Right lobe of liver (tissue), 6 donors: ENCODE measurements at regions not wholly inside any gene's neighbourhood (a gene's known extent, or its start where the extent isn't known, plus 50 kb on each side); places are given as distances from the start of the nearest gene placed in this dataset.
A peak's percentile ranks its signal among the peaks of the same experiment; 100 is the strongest.

Source experiments
- ATAC-seq, 4 donors: fragments of 200-7000 bp; cut with Tn5 transposase; one replicate each; pipeline ENCODE4 v1.9.1; 2020; ENCODE audit warnings: mild to moderate bottlenecking in 4 of 4, moderate library complexity in 4 of 4
- DNase-seq, 3 donors: peaks; one replicate each; pipeline ENCODE4 v3.0.0-alpha.2; 2020
- H3K27ac ChIP-seq, 3 donors: fragments of 200-600 bp; one replicate each; pipeline ENCODE4 v1.8.0; 2022
- H3K27me3 ChIP-seq, 2 donors: fragments of 200-600 bp; one replicate each; pipeline ENCODE4 v1.8.0; 2022
- H3K36me3 ChIP-seq, 4 donors: fragments of 200-600 bp; sonication (generic) in 1 of 4; one replicate each; pipeline versions ENCODE4 v1.5.1 to v1.8.0; 2017 to 2022; ENCODE audit warnings: control low read depth in 1 of 4
- H3K4me1 ChIP-seq, 4 donors: fragments of 200-600 bp; sonication (generic) in 1 of 4; one replicate each; pipeline versions ENCODE4 v1.5.1 to v1.8.0; 2017 to 2022; ENCODE audit warnings: control low read depth in 1 of 4
- H3K4me3 ChIP-seq, 3 donors: fragments of 200-600 bp; one replicate each; pipeline ENCODE4 v1.8.0; 2022
- H3K9me3 ChIP-seq, 4 donors: fragments of 200-600 bp; sonication (generic) in 1 of 4; one replicate each; pipeline versions ENCODE4 v1.5.1 to v1.8.0; 2017 to 2022; ENCODE audit warnings: control low read depth in 1 of 4
- POLR2A ChIP-seq: fragments of 450-650 bp; IDR thresholded peaks from one replicate; pipeline ENCODE4 v1.6.1; 2017; ENCODE audit warnings: antibody characterized with exemption, mild to moderate bottlenecking
- WGBS: methylation state at CpG from one replicate; pipeline ENCODE4 v1.1.6; 2018; ENCODE audit warnings: low coverage, low lambda C conversion rate; ENCODE audit not compliant: insufficient coverage; ENCODE audit errors: missing lambda C conversion rate; 5-methylcytosine and 5-hydroxymethylcytosine counted together
- intact Hi-C, 2 donors: fragments of 100-400 bp; cut with DNase I; formaldehyde crosslinking; loops; one replicate each; pipeline versions ENCODE4 v1.11.2 to v1.14.1; 2022
- TF ChIP-seq, protein P1 (sequence below), 4 donors: fragments of 200-600 bp in 3 of 4; fragments of 450-650 bp in 1 of 4; IDR thresholded peaks; one replicate each; pipeline versions ENCODE4 v1.5.1 to v1.8.0; 2016 to 2022; ENCODE audit warnings: antibody characterized with exemption in 4 of 4, mild to moderate bottlenecking in 2 of 4
- donor health status: DM: no; HTN: yes; CAD: no.
- donor health status: DM: no; HTN: no; CAD: no.
- donor health status: DM: no; HTN: no; CAD: no.
- donor health status: DM: no; HTN: yes; CAD: no.
- donor health status: DM: no; HTN: yes; CAD: no.

DNA sequence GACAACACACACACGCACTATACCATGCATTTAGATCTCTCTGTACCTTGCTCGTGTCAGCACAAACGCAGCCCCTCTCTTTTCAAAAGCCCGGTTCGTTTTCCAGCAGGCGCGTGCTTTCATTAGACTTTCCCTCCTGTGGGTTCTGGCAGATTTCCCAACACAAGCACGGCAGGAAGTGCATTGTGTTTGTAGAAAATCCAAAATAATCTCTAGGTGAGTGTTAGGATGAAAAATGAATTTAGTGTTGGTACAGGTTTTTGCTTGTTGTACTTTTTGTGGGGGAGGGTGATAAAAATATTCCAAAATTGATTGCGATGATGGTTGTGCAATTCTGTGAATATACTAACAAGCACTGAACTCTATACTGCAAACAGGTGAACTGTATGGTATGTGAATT lies 54.1 kb upstream of the POFUT2 start:
- Histone ChIP-seq H3K4me1 (no peaks in the 10 kb centered on the region), H3K27me3 (no peaks in the 10 kb centered on the region), H3K9me3 (no peaks in the 10 kb centered on the region), H3K36me3 (no peaks in the 10 kb centered on the region), H3K27ac (no peak overlapping the region), H3K4me3 (no peak overlapping the region)
- DNase-seq (no peak), ATAC-seq (peak in 2 of 4 donors; percentile 33 to 38)
- TF ChIP-seq POLR2A: no peak
- TF ChIP-seq, protein P1, sequence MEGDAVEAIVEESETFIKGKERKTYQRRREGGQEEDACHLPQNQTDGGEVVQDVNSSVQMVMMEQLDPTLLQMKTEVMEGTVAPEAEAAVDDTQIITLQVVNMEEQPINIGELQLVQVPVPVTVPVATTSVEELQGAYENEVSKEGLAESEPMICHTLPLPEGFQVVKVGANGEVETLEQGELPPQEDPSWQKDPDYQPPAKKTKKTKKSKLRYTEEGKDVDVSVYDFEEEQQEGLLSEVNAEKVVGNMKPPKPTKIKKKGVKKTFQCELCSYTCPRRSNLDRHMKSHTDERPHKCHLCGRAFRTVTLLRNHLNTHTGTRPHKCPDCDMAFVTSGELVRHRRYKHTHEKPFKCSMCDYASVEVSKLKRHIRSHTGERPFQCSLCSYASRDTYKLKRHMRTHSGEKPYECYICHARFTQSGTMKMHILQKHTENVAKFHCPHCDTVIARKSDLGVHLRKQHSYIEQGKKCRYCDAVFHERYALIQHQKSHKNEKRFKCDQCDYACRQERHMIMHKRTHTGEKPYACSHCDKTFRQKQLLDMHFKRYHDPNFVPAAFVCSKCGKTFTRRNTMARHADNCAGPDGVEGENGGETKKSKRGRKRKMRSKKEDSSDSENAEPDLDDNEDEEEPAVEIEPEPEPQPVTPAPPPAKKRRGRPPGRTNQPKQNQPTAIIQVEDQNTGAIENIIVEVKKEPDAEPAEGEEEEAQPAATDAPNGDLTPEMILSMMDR (IDR thresholded peaks at IDR 0.05): no peak
- intact Hi-C loops: no loop called here
- WGBS: 26% methylated on average over 9 of the region's 9 CpGs

DNA sequence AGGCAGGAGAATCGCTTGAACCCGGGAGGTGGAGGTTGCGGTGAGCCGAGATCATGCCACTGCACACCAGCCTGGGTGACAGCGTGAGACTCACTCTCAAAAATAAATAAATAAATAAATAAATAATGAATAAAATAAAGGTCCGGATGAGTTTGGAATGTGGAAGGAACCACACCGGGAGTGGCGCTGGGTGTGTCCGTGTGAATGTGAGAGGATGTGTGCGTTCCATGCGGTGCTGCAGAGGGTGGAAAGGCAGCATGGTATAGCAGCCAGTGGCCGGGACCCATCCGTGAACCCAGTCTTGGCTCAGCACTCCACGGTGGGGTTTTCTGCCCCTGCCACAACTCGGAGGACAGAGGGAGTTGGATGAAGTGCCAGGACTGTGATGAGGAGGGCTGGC lies 56.2 kb upstream of the POFUT2 start:
- H3K9me3 ChIP-seq: no peaks in the 10 kb centered on the region
- no peaks in the 10 kb centered on the region for H3K36me3 ChIP-seq
- H3K4me3 ChIP-seq: no peak overlapping the region
- no peak overlapping the region for H3K27ac ChIP-seq
- no peaks in the 10 kb centered on the region for H3K4me1 ChIP-seq
- DNase-seq (no peak), ATAC-seq (no peak)
- WGBS: 91% methylated on average over 10 of the region's 15 CpGs
- TF ChIP-seq POLR2A: no peak
- intact Hi-C loops: no loop called here
- no peaks in the 10 kb centered on the region for H3K27me3 ChIP-seq

DNA sequence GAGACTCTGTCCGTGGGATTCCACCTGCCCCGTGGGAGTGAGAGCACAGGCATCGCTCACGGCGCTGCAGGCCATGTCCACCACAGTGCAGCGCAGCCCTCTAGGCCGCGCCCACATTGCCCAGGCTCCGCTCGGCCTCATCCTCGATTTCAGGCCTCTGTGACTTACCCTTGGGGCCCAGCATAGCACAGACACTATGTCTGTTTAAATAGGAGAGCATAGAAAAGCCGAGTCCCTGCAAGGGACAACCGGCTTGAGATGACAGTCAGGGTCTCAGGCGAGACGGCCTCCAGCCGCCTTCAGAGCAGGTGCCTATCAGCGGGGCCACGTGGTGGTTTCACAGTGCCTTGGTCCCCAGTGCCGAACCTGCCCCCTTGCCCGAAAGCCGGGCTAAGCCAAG lies 56.9 kb upstream of the POFUT2 start:
- H3K36me3 ChIP-seq: no peaks in the 10 kb centered on the region
- H3K4me3 ChIP-seq: no peak overlapping the region
- WGBS: 93% methylated on average over 4 of the region's 21 CpGs
- intact Hi-C loops: no loop called here
- no peak for TF ChIP-seq POLR2A
- TF ChIP-seq, protein P1 (IDR thresholded peaks at IDR 0.05): no peak
- no peaks in the 10 kb centered on the region for H3K27me3 ChIP-seq
- H3K27ac ChIP-seq: no peak overlapping the region
- DNase-seq: no peak
- H3K9me3 ChIP-seq: no peaks in the 10 kb centered on the region
- H3K4me1 ChIP-seq: no peaks in the 10 kb centered on the region
- no peak for ATAC-seq

DNA sequence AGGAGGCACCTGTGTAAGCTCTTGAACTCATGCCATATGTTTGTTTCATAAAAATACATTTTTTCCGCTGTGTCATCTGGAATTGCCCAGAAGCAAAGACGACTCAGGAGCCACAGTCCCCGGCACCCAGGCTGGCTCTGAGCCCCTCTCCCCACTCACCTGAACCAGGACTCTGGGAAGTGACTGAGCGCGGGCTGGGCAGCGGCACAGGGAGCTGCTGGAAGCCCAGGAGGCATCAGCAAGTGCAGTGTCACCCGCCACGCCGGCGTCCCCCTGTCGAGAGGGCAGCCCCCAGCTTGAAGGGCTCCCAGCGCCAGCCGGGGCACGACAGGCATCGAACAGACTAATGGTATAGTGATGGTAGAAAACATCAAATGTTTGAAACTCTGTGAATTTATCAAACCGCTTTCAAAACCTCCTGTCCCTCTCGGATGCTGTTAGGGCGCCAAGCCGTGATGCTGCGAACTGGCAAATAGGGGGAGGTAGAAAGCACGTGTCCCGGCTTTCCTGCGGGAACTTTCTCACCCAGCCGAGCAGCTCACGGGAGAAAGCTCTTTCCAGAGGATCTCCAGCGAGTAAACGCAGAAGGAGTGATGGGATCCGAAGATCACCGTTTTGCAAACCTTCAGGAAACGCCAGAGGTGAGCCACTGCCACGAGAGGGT lies 57.8 kb upstream of the COL18A1 start:
- Histone ChIP-seq H3K27ac (no peak overlapping the region), H3K4me1 (no peaks in the 10 kb centered on the region), H3K36me3 (no peaks in the 10 kb centered on the region), H3K9me3 (no peaks in the 10 kb centered on the region), H3K27me3 (no peaks in the 10 kb centered on the region), H3K4me3 (no peak overlapping the region)
- no peak for ATAC-seq
- DNase-seq: no peak
- intact Hi-C loops: no loop called here
- 42% methylated on average over 14 of the region's 31 CpGs for WGBS
- TF ChIP-seq, protein P1 (IDR thresholded peaks at IDR 0.05): no peak
- no peak for TF ChIP-seq POLR2A

DNA sequence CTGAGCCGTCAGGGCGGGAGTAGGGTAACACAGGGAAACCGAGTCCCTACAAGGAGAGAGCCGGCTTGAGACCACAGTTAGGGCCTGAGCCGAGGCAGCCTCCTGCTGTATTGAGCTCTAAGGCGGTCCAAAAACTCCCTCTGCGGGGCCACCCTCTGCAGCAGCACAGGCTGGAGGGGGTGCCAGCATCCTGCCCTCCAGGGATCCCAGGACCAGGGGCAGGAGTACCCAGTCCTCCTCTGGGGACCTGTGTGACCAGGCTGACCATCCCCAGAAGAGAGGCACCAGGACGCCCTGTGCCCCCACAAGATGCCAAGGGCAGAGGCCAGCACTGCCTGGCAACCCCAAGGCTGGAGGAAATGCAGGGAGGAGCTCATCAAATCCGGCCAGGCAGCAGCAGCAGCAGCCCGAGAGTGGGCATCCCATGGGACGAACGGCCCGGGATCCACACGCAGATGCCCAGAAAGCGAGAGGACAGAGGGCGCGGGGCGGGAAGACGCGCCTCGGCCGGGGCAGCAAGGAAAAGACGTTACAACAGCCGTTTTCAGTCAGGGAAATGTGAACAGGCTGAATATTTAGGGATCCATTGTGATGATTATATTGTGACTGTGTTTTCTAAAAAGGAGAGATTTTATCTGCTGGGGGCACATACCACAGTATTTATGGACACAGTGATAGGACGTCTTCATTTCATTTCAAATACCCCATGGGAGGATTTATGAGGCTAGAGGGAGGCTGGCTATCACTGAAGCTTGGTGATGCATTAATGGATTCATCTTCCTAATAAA lies 57.1 kb upstream of the COL18A1 start:
- H3K36me3 ChIP-seq: no peaks in the 10 kb centered on the region
- DNase-seq (no peak), ATAC-seq (no peak)
- no peaks in the 10 kb centered on the region for H3K9me3 ChIP-seq
- H3K4me3 ChIP-seq: no peak overlapping the region
- intact Hi-C loops: no loop called here
- TF ChIP-seq, protein P1 (IDR thresholded peaks at IDR 0.05): no peak
- TF ChIP-seq POLR2A: no peak
- 58% methylated on average over 11 of the region's 25 CpGs for WGBS
- no peaks in the 10 kb centered on the region for H3K4me1 ChIP-seq
- H3K27me3 ChIP-seq: no peaks in the 10 kb centered on the region
- no peak overlapping the region for H3K27ac ChIP-seq
